ENCODE measurements at regions not wholly inside any gene's neighbourhood (a gene's known extent, or its start where the extent isn't known, plus 50 kb on each side); places are given as distances from the start of the nearest gene placed in this dataset.

GRCh38 chr22:34493486-34493885 lies 572.5 kb upstream of the ISX start:
- TF ChIP-seq EZH2 (IDR thresholded peaks at IDR 0.05; ENCODE audit: borderline replicate concordance, low read depth, low read length, severe bottlenecking) (no peak), CTCF (IDR thresholded peaks at IDR 0.05; ENCODE audit: extremely low read depth in 1 of 2, insufficient read depth in 1 of 2, low read depth in 1 of 2, low read length in 2 of 2) (no peak), POLR2A (IDR thresholded peaks at IDR 0.05; ENCODE audit: low read depth, low read length) (no peak), POLR2AphosphoS5 (IDR thresholded peaks at IDR 0.05; ENCODE audit: insufficient read depth, low read depth, low read length) (no peak), MAX (IDR thresholded peaks at IDR 0.05; ENCODE audit: insufficient read depth, insufficient read length) (no peak)

All from endothelial cell of umbilical vein (primary cell).